Activated T-helper 2 cell treated with anti-CD3 and anti-CD28 coated beads, Interferon-gamma antibody, Interleukin-2, Interleukin-4, amounts not matched to agents 10 μg/mL and 5 μg/mL and 100 μg/mL, durations not matched to agents 14 hours and 24 hours and 36 hours (primary cell): ENCODE measurements at regions not wholly inside any gene's neighbourhood (a gene's known extent, or its start where the extent isn't known, plus 50 kb on each side); places are given as distances from the start of the nearest gene placed in this dataset.
"Not testable (repeated sequence)": the region's sequence is repeated elsewhere in the genome, so short reads cannot be mapped to it uniquely, and the experiment has no call there.

ENCODE experiments used
- DNase-seq: peaks from one replicate; pipeline ENCODE4 v3.0.0; 2021; ENCODE audit warnings: low spot score
- H3K27ac Mint-ChIP-seq: one replicate; pipeline ENCODE4 v1.8.0; 2021; ENCODE audit warnings: mixed read lengths
- H3K27me3 Mint-ChIP-seq: one replicate; pipeline ENCODE4 v1.8.0; 2021; ENCODE audit warnings: low read depth, mixed read lengths
- H3K36me3 Mint-ChIP-seq: one replicate; pipeline ENCODE4 v1.8.0; 2021; ENCODE audit warnings: low read depth, mixed read lengths
- H3K4me1 Mint-ChIP-seq: one replicate; pipeline ENCODE4 v1.8.0; 2021; ENCODE audit warnings: low read depth, mixed read lengths
- H3K4me3 Mint-ChIP-seq: one replicate; pipeline ENCODE4 v1.8.0; 2021; ENCODE audit warnings: low read depth, mild to moderate bottlenecking, moderate library complexity, mixed read lengths
- H3K9me3 Mint-ChIP-seq: one replicate; pipeline ENCODE4 v1.8.0; 2021; ENCODE audit warnings: mixed read lengths
- intact Hi-C: fragments of 100-400 bp; cut with micrococcal nuclease; formaldehyde crosslinking; loops from one replicate; pipeline ENCODE4 v1.15.1; 2023

DNA sequence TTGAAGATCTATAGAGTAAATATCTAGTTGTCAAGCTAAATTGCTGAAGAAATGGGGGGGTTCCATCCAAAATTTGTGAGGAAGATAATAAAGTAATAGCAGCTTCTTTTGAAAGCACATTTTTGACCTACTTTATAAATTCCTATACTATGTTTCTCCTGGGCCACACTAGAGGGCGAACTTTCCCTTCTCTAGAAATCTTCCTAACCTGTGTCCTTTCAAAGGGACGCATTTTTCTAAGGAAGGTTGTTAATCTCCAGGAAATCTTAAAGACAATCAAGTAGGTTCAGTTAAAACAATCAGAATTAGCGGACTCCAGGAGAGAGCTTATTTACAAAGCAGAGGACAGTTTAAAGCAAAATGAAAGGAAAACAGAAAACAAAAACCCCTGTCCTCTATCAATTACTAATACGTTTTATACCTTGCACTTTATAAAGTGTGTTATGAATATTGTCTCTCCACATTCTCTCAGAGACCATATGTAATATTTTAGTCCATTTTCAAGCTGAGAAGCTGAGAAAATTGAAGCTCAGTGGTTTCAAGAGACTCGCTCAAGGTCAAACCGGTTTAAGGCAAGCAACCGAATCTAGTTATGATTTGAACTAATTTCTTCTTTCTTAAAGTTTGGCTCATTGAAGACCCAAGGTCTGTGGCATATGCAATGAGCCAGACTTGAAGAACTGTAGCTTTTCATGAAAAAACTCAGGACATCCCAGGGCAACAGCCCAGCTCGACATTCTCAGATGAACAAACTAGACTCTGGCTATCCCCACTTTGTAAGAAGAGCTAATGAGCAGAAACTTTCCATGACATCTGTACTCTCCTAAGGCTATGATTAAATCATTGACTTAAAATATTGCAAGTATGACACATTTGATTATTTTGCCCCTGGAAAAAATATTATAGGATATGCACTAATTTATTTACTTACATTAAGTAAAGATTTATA is 273.6 kb downstream of the PAX3 start:
- Mint-ChIP-seq H3K4me3 (no peak overlapping the region), H3K36me3 (no peaks in the 10 kb centered on the region), H3K9me3 (no peaks in the 10 kb centered on the region), H3K4me1 (no peaks in the 10 kb centered on the region), H3K27me3 (peaks cover 4% of the 10 kb centered on the region), H3K27ac (no peak overlapping the region)
- intact Hi-C loops, result no loop called here
- no peak for DNase-seq

DNA sequence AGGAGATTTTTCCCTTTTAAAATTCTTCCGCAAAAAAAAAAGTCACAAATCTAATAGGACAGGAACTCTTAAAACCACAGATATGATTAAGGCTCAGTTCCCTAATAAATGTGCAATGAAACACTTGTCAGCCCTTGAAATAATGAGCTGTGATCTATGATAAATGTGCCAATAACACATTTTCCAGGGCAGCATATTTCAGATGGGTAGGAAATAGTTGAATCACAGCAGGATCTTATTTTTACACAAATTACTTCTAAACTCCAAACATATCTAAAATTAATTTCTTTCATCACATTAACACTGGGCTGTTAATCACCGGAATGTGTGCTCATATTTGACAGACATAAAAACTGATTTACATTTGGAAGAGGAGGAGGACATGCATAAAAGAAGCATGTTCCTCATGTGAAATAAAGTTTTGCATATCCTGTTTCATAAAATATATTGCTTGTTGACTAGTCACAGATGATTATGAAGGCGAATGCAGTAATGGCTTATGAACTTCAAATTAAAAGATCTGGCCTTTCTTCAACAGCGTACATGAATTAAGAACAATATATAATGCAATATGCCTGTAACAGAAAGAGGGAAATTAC is 281.4 kb downstream of the PAX3 start:
- no peaks in the 10 kb centered on the region for H3K9me3 Mint-ChIP-seq
- H3K4me1 Mint-ChIP-seq, result no peaks in the 10 kb centered on the region

DNA sequence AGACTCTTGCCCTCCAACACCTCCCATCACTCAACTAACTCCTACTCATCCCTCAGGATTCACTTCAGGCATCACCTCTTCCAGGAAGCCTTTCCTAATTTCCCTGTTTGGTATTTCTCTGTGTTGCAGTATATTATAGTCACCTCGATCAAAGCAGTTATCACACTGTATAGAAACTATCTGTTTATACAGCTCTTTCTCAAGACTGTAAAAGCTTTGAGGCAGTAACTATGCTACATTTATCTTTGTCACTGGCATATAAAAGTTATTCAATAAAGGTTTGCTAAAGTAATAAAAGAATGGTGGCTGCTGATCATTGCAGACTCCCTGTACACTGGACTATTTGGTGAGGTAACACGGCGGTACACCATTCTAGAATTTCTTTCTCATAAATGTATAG is 284.9 kb downstream of the PAX3 start:
- Mint-ChIP-seq H3K4me1 (no peaks in the 10 kb centered on the region), H3K9me3 (no peaks in the 10 kb centered on the region), H3K27me3 (no peaks in the 10 kb centered on the region), H3K27ac (no peak overlapping the region), H3K4me3 (no peak overlapping the region), H3K36me3 (no peaks in the 10 kb centered on the region)
- intact Hi-C loops, result no loop called here
- no peak for DNase-seq

More for the DNA sequence above, 281.4 kb downstream of the PAX3 start:
- no peaks in the 10 kb centered on the region for H3K27me3 Mint-ChIP-seq
- intact Hi-C loops, result no loop called here
- no peaks in the 10 kb centered on the region for H3K36me3 Mint-ChIP-seq
- DNase-seq, result no peak
- no peak overlapping the region for H3K27ac Mint-ChIP-seq
- H3K4me3 Mint-ChIP-seq, result no peak overlapping the region

GRCh38 chr2:222000326-222000725 is 298.5 kb downstream of the PAX3 start:
- no peak for DNase-seq
- H3K9me3 Mint-ChIP-seq, result no peaks in the 10 kb centered on the region
- H3K27me3 Mint-ChIP-seq, result no peaks in the 10 kb centered on the region
- H3K36me3 Mint-ChIP-seq, result no peaks in the 10 kb centered on the region
- H3K4me3 Mint-ChIP-seq, result no peak overlapping the region
- intact Hi-C loops, result no loop called here
- no peaks in the 10 kb centered on the region for H3K4me1 Mint-ChIP-seq
- no peak overlapping the region for H3K27ac Mint-ChIP-seq

DNA sequence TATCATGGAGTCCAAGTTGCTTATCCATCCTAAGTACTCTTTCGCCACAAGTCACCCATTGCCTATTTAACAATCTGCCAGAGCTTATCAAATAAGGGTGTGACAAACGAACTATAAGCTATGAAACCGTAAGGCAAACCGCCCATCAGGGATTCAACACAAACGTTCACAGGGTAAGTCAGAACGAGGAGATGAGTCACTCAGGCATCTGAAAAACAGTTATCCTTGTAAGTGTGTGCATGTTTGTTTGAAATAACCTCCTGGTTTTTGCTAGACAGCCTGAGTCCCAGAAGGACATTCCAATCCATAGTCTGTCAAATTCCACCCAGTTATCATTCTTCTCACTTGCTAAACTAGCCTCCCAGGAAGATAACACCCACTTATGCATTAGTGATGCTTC is 299.1 kb downstream of the PAX3 start:
- Mint-ChIP-seq H3K27me3 (no peaks in the 10 kb centered on the region), H3K27ac (no peak overlapping the region), H3K4me1 (no peaks in the 10 kb centered on the region), H3K4me3 (no peak overlapping the region), H3K36me3 (no peaks in the 10 kb centered on the region), H3K9me3 (no peaks in the 10 kb centered on the region)
- DNase-seq, result no peak
- intact Hi-C loops, result no loop called here

- Mint-ChIP-seq H3K36me3 (no peaks in the 10 kb centered on the region), H3K27ac (no peak overlapping the region), H3K27me3 (no peaks in the 10 kb centered on the region), H3K4me1 (no peaks in the 10 kb centered on the region), H3K4me3 (no peak overlapping the region), H3K9me3 (no peaks in the 10 kb centered on the region)
- no peak for DNase-seq
- intact Hi-C loops, result no loop called here
Measured at GRCh38 chr2:221999166-221999565, 299.6 kb downstream of the PAX3 start.

GRCh38 chr2:221997683-221998082 is 301.1 kb downstream of the PAX3 start:
- Mint-ChIP-seq H3K4me1 (no peaks in the 10 kb centered on the region), H3K9me3 (no peaks in the 10 kb centered on the region), H3K27me3 (no peaks in the 10 kb centered on the region), H3K27ac (no peak overlapping the region), H3K36me3 (no peaks in the 10 kb centered on the region), H3K4me3 (no peak overlapping the region)
- DNase-seq, result no peak
- intact Hi-C loops, result no loop called here

DNA sequence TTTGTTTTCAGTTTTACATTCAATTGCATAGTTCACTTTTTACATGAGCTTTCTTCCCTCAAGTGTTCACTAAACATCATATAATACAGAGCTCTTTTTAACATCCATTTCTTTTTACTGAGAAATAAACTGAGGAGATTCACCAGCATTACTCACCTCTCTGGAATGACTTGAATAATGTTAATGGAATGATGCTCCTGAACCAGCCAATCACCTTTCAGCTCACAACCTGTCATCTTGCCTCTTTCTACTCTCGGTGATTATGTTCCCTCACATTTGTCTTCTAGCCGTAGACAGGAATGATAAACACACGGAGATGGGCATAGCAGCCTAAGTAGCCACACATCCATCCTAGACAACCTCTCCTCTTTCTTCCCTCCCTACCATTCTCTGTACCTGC is 301.7 kb downstream of the PAX3 start:
- intact Hi-C loops, result no loop called here
- H3K4me1 Mint-ChIP-seq, result no peaks in the 10 kb centered on the region
- no peak for DNase-seq
- no peaks in the 10 kb centered on the region for H3K36me3 Mint-ChIP-seq
- no peak overlapping the region for H3K27ac Mint-ChIP-seq
- no peak overlapping the region for H3K4me3 Mint-ChIP-seq
- no peaks in the 10 kb centered on the region for H3K27me3 Mint-ChIP-seq
- H3K9me3 Mint-ChIP-seq, result no peaks in the 10 kb centered on the region

- Mint-ChIP-seq H3K4me1 (no peaks in the 10 kb centered on the region), H3K4me3 (no peak overlapping the region), H3K9me3 (no peaks in the 10 kb centered on the region), H3K27ac (no peak overlapping the region), H3K36me3 (no peaks in the 10 kb centered on the region), H3K27me3 (no peaks in the 10 kb centered on the region)
- intact Hi-C loops, result no loop called here
- DNase-seq, result no peak
Measured at GRCh38 chr2:221994926-221995325, 303.9 kb downstream of the PAX3 start.

GRCh38 chr2:221984376-221984775 is 314.4 kb downstream of the PAX3 start:
- H3K4me3 Mint-ChIP-seq, H3K4me1 Mint-ChIP-seq, H3K27me3 Mint-ChIP-seq, intact Hi-C loops, DNase-seq, H3K9me3 Mint-ChIP-seq, H3K27ac Mint-ChIP-seq, H3K36me3 Mint-ChIP-seq: not testable (repeated sequence)

- no peaks in the 10 kb centered on the region for H3K36me3 Mint-ChIP-seq
- H3K27me3 Mint-ChIP-seq, result no peaks in the 10 kb centered on the region
- intact Hi-C loops, result no loop called here
- H3K4me1 Mint-ChIP-seq, result no peaks in the 10 kb centered on the region
- H3K27ac Mint-ChIP-seq, result no peak overlapping the region
- no peak overlapping the region for H3K4me3 Mint-ChIP-seq
- no peak for DNase-seq
- H3K9me3 Mint-ChIP-seq, result no peaks in the 10 kb centered on the region
Measured at GRCh38 chr2:221981912-221982470, 316.8 kb downstream of the PAX3 start.

- intact Hi-C loops, result no loop called here
- H3K27ac Mint-ChIP-seq, result no peak overlapping the region
- no peaks in the 10 kb centered on the region for H3K9me3 Mint-ChIP-seq
- no peaks in the 10 kb centered on the region for H3K36me3 Mint-ChIP-seq
- H3K4me1 Mint-ChIP-seq, result no peaks in the 10 kb centered on the region
- no peak for DNase-seq
- H3K4me3 Mint-ChIP-seq, result no peak overlapping the region
- no peaks in the 10 kb centered on the region for H3K27me3 Mint-ChIP-seq
Measured at GRCh38 chr2:221975151-221975550, 323.6 kb downstream of the PAX3 start.

GRCh38 chr2:221973902-221974301 is 324.9 kb downstream of the PAX3 start:
- no peak for DNase-seq
- H3K9me3 Mint-ChIP-seq, result no peaks in the 10 kb centered on the region
- H3K27ac Mint-ChIP-seq, result no peak overlapping the region
- H3K4me1 Mint-ChIP-seq, result no peaks in the 10 kb centered on the region
- intact Hi-C loops, result no loop called here
- H3K4me3 Mint-ChIP-seq, result no peak overlapping the region
- no peaks in the 10 kb centered on the region for H3K36me3 Mint-ChIP-seq
- no peaks in the 10 kb centered on the region for H3K27me3 Mint-ChIP-seq
